HepG2 (cell line): ENCODE measurements at regions not wholly inside any gene's neighbourhood (a gene's known extent, or its start where the extent isn't known, plus 50 kb on each side); places are given as distances from the start of the nearest gene placed in this dataset.

Source experiments
- EP300 ChIP-seq, 3 experiments: sonication (generic) in 1 of 3; formaldehyde crosslinking in 1 of 3; IDR thresholded peaks; 2 replicates each; pipeline versions ENCODE4 v1.5.1 to v1.6.1; 2011 to 2020; ENCODE audit warnings: low read depth in 2 of 3, low read length in 2 of 3, borderline replicate concordance in 1 of 3, improper control_type of control experiment in 1 of 3, mild to moderate bottlenecking in 1 of 3, missing genetic modification reagents in 1 of 3, moderate library complexity in 1 of 3
- EZH2 ChIP-seq: conservative IDR thresholded peaks from 2 replicates; pipeline ENCODE4 v1.6.1; 2012; ENCODE audit warnings: mild to moderate bottlenecking, low read depth, low read length, moderate library complexity
- HIVEP1 ChIP-seq: sonication (generic); formaldehyde crosslinking; IDR thresholded peaks from 2 replicates; pipeline ENCODE4 v1.4.0; 2020; ENCODE audit warnings: mild to moderate bottlenecking, missing genetic modification reagents
- HOXA9 ChIP-seq: sonication (generic); formaldehyde crosslinking; IDR thresholded peaks from 2 replicates; pipeline ENCODE4 v1.8.1; 2022; ENCODE audit warnings: missing genetic modification reagents, mild to moderate bottlenecking, moderate library complexity, borderline replicate concordance
- HOXD1 ChIP-seq: sonication (generic); formaldehyde crosslinking; IDR thresholded peaks from 2 replicates; pipeline ENCODE4 v1.5.0; 2020; ENCODE audit warnings: missing genetic modification reagents
- NFKBIZ ChIP-seq: IDR thresholded peaks from 2 replicates; pipeline ENCODE4 v1.6.1; 2018; ENCODE audit warnings: missing genetic modification reagents, missing compliant biosample characterization
- RELA ChIP-seq: sonication (generic); formaldehyde crosslinking; IDR thresholded peaks from 2 replicates; pipeline ENCODE4 v1.4.0; 2020; ENCODE audit warnings: missing genetic modification reagents
- SKI ChIP-seq: fragments of 450-650 bp; IDR thresholded peaks from one replicate; pipeline ENCODE4 v1.6.1; 2018; ENCODE audit warnings: mild to moderate bottlenecking; ENCODE audit not compliant: partially characterized antibody
- TBL1XR1 ChIP-seq: fragments of 150-350 bp; IDR thresholded peaks from 2 replicates; pipeline ENCODE4 v1.6.1; 2014; ENCODE audit warnings: borderline replicate concordance, low read length; ENCODE audit not compliant: partially characterized antibody
- TOE1 ChIP-seq: sonication (generic); formaldehyde crosslinking; IDR thresholded peaks from 2 replicates; pipeline ENCODE4 v1.4.0; 2020; ENCODE audit warnings: mild to moderate bottlenecking, missing genetic modification reagents
- ZNF138 ChIP-seq: sonication (generic); formaldehyde crosslinking; IDR thresholded peaks from 2 replicates; pipeline ENCODE4 v1.5.0; 2020; ENCODE audit warnings: mild to moderate bottlenecking, low read depth, missing genetic modification reagents
- ZNF30 ChIP-seq: sonication (generic); formaldehyde crosslinking; IDR thresholded peaks from 2 replicates; pipeline ENCODE4 v1.5.0; 2020; ENCODE audit warnings: mild to moderate bottlenecking, missing genetic modification reagents
- ZNF761 ChIP-seq: sonication (generic); formaldehyde crosslinking; conservative IDR thresholded peaks from 2 replicates; pipeline ENCODE4 v1.4.0; 2020; ENCODE audit warnings: mild to moderate bottlenecking, missing genetic modification reagents
- ZSCAN21 ChIP-seq: sonication (generic); formaldehyde crosslinking; IDR thresholded peaks from 2 replicates; pipeline ENCODE4 v1.8.0; 2022; ENCODE audit warnings: mild to moderate bottlenecking, missing genetic modification reagents, moderate library complexity, borderline replicate concordance
- TF ChIP-seq, protein P1 (sequence below): sonication (generic); formaldehyde crosslinking; IDR thresholded peaks from 2 replicates; pipeline ENCODE4 v1.4.0; 2020; ENCODE audit warnings: mild to moderate bottlenecking, missing genetic modification reagents, borderline replicate concordance
- TF ChIP-seq, protein P2 (sequence below): sonication (generic); formaldehyde crosslinking; IDR thresholded peaks from 2 replicates; pipeline ENCODE4 v1.5.0; 2020; ENCODE audit warnings: mild to moderate bottlenecking, missing genetic modification reagents, borderline replicate concordance
- TF ChIP-seq, protein P3 (sequence below): sonication (generic); formaldehyde crosslinking; IDR thresholded peaks from 2 replicates; pipeline ENCODE4 v1.4.0; 2020; ENCODE audit warnings: missing genetic modification reagents

DNA sequence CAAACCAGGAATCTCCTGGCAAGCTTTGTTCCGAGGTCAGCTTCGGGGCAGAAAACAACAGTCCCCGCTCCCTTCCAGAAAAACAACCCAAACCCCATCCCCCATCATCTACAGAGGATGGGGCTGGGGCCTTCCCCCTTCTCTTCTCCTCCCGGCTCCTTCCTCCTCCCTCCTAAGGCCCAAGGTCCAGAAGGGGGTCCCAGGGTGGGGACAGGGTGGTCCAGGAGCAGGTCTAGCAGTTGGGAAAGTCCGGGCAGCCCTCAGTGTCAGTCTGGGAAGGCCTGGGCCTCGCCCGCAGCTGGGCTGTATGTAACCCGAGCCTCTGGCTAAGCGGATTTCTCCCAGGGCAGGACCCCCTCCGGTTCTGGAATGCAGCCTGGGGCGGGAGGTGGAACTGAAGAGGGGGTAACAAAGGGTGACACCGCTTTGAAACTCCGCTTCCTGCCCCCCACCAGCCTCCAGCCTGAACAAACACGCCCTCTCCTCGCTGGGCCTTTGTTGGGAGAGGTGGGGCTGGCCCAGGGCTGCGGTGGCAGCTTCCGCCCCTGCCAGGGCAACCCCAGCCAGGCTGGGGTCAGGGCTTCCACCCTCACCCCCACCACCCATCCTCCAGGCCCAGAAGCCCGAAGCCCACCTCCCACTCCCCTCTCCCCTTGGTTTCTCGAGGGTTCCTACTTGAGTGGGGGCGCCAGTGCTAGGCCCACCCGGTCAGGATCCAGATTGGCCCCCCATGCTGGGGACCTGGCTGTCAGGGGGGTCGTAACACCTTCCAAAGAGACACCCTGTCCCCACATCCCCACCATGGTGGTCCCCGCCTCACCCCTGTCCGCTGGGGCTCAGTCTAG, 63.5 kb downstream of the C9orf50 start (continued):
- TF ChIP-seq, protein P1, sequence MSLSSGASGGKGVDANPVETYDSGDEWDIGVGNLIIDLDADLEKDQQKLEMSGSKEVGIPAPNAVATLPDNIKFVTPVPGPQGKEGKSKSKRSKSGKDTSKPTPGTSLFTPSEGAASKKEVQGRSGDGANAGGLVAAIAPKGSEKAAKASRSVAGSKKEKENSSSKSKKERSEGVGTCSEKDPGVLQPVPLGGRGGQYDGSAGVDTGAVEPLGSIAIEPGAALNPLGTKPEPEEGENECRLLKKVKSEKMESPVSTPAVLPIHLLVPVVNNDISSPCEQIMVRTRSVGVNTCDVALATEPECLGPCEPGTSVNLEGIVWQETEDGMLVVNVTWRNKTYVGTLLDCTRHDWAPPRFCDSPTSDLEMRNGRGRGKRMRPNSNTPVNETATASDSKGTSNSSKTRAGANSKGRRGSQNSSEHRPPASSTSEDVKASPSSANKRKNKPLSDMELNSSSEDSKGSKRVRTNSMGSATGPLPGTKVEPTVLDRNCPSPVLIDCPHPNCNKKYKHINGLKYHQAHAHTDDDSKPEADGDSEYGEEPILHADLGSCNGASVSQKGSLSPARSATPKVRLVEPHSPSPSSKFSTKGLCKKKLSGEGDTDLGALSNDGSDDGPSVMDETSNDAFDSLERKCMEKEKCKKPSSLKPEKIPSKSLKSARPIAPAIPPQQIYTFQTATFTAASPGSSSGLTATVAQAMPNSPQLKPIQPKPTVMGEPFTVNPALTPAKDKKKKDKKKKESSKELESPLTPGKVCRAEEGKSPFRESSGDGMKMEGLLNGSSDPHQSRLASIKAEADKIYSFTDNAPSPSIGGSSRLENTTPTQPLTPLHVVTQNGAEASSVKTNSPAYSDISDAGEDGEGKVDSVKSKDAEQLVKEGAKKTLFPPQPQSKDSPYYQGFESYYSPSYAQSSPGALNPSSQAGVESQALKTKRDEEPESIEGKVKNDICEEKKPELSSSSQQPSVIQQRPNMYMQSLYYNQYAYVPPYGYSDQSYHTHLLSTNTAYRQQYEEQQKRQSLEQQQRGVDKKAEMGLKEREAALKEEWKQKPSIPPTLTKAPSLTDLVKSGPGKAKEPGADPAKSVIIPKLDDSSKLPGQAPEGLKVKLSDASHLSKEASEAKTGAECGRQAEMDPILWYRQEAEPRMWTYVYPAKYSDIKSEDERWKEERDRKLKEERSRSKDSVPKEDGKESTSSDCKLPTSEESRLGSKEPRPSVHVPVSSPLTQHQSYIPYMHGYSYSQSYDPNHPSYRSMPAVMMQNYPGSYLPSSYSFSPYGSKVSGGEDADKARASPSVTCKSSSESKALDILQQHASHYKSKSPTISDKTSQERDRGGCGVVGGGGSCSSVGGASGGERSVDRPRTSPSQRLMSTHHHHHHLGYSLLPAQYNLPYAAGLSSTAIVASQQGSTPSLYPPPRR (CRISPR knock-in tag), result peak; percentile 97
- TF ChIP-seq HIVEP1 (CRISPR knock-in tag), result peak; percentile 99
- peak; percentile 84 for TF ChIP-seq ZSCAN21 (CRISPR knock-in tag)
- TF ChIP-seq RELA (CRISPR knock-in tag), result peak; percentile 90
- TF ChIP-seq, protein P2, sequence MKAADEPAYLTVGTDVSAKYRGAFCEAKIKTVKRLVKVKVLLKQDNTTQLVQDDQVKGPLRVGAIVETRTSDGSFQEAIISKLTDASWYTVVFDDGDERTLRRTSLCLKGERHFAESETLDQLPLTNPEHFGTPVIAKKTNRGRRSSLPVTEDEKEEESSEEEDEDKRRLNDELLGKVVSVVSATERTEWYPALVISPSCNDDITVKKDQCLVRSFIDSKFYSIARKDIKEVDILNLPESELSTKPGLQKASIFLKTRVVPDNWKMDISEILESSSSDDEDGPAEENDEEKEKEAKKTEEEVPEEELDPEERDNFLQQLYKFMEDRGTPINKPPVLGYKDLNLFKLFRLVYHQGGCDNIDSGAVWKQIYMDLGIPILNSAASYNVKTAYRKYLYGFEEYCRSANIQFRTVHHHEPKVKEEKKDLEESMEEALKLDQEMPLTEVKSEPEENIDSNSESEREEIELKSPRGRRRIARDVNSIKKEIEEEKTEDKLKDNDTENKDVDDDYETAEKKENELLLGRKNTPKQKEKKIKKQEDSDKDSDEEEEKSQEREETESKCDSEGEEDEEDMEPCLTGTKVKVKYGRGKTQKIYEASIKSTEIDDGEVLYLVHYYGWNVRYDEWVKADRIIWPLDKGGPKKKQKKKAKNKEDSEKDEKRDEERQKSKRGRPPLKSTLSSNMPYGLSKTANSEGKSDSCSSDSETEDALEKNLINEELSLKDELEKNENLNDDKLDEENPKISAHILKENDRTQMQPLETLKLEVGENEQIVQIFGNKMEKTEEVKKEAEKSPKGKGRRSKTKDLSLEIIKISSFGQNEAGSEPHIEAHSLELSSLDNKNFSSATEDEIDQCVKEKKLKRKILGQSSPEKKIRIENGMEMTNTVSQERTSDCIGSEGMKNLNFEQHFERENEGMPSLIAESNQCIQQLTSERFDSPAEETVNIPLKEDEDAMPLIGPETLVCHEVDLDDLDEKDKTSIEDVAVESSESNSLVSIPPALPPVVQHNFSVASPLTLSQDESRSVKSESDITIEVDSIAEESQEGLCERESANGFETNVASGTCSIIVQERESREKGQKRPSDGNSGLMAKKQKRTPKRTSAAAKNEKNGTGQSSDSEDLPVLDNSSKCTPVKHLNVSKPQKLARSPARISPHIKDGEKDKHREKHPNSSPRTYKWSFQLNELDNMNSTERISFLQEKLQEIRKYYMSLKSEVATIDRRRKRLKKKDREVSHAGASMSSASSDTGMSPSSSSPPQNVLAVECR (CRISPR knock-in tag), result peak; percentile 75; the same call in 1 of the 2 replicates
- peak; percentile 77 for TF ChIP-seq TBL1XR1
- TF ChIP-seq ZNF138 (CRISPR knock-in tag), result 0 out of 2 replicates have a peak, but pooled peaks have one; percentile 38
- peak; percentile 90 for TF ChIP-seq SKI
- TF ChIP-seq HOXD1 (CRISPR knock-in tag), result 0 out of 2 replicates have a peak, but pooled peaks have one; percentile 30
- TF ChIP-seq EZH2, result no peak
- peak; percentile 62; the same call in 1 of the 2 replicates for TF ChIP-seq TOE1 (CRISPR knock-in tag)
- peak; percentile 94 for TF ChIP-seq NFKBIZ (CRISPR knock-in tag)
- TF ChIP-seq, protein P3, sequence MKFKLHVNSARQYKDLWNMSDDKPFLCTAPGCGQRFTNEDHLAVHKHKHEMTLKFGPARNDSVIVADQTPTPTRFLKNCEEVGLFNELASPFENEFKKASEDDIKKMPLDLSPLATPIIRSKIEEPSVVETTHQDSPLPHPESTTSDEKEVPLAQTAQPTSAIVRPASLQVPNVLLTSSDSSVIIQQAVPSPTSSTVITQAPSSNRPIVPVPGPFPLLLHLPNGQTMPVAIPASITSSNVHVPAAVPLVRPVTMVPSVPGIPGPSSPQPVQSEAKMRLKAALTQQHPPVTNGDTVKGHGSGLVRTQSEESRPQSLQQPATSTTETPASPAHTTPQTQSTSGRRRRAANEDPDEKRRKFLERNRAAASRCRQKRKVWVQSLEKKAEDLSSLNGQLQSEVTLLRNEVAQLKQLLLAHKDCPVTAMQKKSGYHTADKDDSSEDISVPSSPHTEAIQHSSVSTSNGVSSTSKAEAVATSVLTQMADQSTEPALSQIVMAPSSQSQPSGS (CRISPR knock-in tag), result peak; percentile 95
- no peak for TF ChIP-seq HOXA9 (CRISPR knock-in tag)
- TF ChIP-seq ZNF30 (CRISPR knock-in tag), result no peak
- 0 out of 2 replicates have a peak, but pooled peaks have one; percentile 17 for TF ChIP-seq ZNF761 (CRISPR knock-in tag)
- peak; percentile 78 to 98; a peak in 3 of 4 replicates for TF ChIP-seq EP300 (IDR thresholded peaks at IDR 0.05; ENCODE audit: low read depth in 2 of 2, low read length in 2 of 2)
- TF ChIP-seq EP300 (CRISPR knock-in tag; IDR thresholded peaks at IDR 0.05; ENCODE audit: borderline replicate concordance), result peak; percentile 99
